ENCODE measurements at regions not wholly inside any gene's neighbourhood (a gene's known extent, or its start where the extent isn't known, plus 50 kb on each side); places are given as distances from the start of the nearest gene placed in this dataset.

DNA sequence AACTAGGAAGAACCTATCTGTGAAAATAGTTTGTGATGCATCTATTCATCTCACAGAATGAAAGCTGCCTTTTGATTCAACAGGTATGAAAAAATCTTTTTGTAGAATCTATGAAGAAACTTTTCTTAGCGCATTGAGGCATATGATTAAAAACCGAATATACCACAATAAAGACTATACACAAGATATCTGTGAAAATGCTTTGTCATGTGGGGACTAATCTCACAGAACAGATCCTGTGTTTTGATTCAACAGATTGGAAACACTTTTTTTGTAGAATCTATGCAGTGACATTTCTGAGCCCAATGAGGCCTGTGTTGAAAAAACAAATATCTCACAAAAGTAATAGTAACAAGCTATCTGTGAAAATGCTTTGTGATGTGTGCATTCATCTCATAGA lies 2247.5 kb downstream of the TP53TG3F start:
- TF ChIP-seq CTCF (IDR thresholded peaks at IDR 0.05; ENCODE audit: low read length) (no peak), EZH2 (IDR thresholded peaks at IDR 0.05; ENCODE audit: borderline replicate concordance, low read length) (no peak)

Data from OCI-LY1 (cell line).